ENCODE measurements at regions not wholly inside any gene's neighbourhood (a gene's known extent, or its start where the extent isn't known, plus 50 kb on each side); places are given as distances from the start of the nearest gene placed in this dataset.

- H3K4me3 ChIP-seq (replicated peaks; ENCODE audit: low read depth, low read length): no peak overlapping the region
- TF ChIP-seq, protein P1, sequence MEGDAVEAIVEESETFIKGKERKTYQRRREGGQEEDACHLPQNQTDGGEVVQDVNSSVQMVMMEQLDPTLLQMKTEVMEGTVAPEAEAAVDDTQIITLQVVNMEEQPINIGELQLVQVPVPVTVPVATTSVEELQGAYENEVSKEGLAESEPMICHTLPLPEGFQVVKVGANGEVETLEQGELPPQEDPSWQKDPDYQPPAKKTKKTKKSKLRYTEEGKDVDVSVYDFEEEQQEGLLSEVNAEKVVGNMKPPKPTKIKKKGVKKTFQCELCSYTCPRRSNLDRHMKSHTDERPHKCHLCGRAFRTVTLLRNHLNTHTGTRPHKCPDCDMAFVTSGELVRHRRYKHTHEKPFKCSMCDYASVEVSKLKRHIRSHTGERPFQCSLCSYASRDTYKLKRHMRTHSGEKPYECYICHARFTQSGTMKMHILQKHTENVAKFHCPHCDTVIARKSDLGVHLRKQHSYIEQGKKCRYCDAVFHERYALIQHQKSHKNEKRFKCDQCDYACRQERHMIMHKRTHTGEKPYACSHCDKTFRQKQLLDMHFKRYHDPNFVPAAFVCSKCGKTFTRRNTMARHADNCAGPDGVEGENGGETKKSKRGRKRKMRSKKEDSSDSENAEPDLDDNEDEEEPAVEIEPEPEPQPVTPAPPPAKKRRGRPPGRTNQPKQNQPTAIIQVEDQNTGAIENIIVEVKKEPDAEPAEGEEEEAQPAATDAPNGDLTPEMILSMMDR (IDR thresholded peaks at IDR 0.05; ENCODE audit: low read depth, low read length, missing control alignments): no peak
- no peak for DNase-seq (ENCODE audit: extremely low read depth, low read depth)
Measured at GRCh38 chr4:128697323-128697722, 112.2 kb upstream of the JADE1 start.

DNA sequence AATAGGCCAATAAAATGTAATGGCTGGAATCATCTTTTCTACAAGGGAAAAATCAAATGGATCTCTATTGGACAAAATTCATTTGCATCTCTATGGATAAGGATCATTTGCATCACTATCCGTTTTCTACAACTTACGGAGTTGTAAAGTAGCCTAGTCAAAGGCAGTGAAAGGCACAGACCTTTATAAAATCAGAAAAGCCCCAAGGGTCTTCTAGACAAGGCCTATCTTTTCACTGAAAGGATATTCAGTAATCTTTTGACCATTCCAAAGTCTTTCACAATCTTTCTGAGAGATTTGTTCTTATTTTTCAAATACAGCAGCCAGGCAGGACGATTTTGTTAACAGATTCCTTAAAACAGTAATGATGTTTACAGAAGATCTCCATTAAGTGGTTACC, 119.5 kb upstream of the JADE1 start:
- H3K4me3 ChIP-seq (replicated peaks; ENCODE audit: low read depth, low read length): no peak overlapping the region
- no peak for DNase-seq (ENCODE audit: extremely low read depth, low read depth)
- TF ChIP-seq, protein P1 (IDR thresholded peaks at IDR 0.05; ENCODE audit: low read depth, low read length, missing control alignments): no peak

GRCh38 chr4:128688846-128689437, 120.6 kb upstream of the JADE1 start:
- TF ChIP-seq, protein P1 (IDR thresholded peaks at IDR 0.05; ENCODE audit: low read depth, low read length, missing control alignments): no peak
- H3K4me3 ChIP-seq (replicated peaks; ENCODE audit: low read depth, low read length): no peak overlapping the region
- no peak for DNase-seq (ENCODE audit: extremely low read depth, low read depth)

GRCh38 chr4:128688033-128688721, 121.3 kb upstream of the JADE1 start:
- TF ChIP-seq, protein P1 (IDR thresholded peaks at IDR 0.05; ENCODE audit: low read depth, low read length, missing control alignments): no peak
- no peak for DNase-seq (ENCODE audit: extremely low read depth, low read depth)

GRCh38 chr4:128686810-128687209, 122.7 kb upstream of the JADE1 start:
- TF ChIP-seq, protein P1 (IDR thresholded peaks at IDR 0.05; ENCODE audit: low read depth, low read length, missing control alignments): no peak
- DNase-seq (ENCODE audit: extremely low read depth, low read depth): no peak
- no peak overlapping the region for H3K4me3 ChIP-seq (replicated peaks; ENCODE audit: low read depth, low read length)

More at GRCh38 chr4:128688033-128688721, 121.3 kb upstream of the JADE1 start:
- no peak overlapping the region for H3K4me3 ChIP-seq (replicated peaks; ENCODE audit: low read depth, low read length)

DNA sequence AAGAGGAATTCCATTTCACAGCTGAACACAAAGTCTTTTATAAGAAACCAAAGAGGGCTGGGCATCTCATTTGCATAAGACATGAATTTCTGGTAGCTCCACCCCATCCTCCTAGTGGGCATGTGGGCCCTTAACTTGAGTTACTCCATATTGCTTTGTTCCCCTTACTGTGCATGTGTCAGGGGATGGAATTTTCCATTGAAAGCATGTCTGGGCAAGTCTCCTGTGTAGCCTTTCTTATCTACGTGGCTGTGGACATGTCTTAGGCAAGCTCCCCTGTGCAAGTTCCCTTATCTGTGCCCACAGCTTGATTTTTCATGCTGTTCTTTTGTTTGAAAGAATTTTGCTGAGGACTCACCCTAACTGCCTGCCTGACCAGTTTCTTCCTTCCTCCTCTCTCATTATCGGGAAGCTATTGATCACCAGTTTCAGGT, 123.5 kb upstream of the JADE1 start:
- no peak overlapping the region for H3K4me3 ChIP-seq (replicated peaks; ENCODE audit: low read depth, low read length)
- TF ChIP-seq, protein P1 (IDR thresholded peaks at IDR 0.05; ENCODE audit: low read depth, low read length, missing control alignments): no peak
- DNase-seq (ENCODE audit: extremely low read depth, low read depth): peak; percentile 26

Data from HFF-Myc (cell line).